ENCODE measurements at regions not wholly inside any gene's neighbourhood (a gene's known extent, or its start where the extent isn't known, plus 50 kb on each side); places are given as distances from the start of the nearest gene placed in this dataset.

DNA sequence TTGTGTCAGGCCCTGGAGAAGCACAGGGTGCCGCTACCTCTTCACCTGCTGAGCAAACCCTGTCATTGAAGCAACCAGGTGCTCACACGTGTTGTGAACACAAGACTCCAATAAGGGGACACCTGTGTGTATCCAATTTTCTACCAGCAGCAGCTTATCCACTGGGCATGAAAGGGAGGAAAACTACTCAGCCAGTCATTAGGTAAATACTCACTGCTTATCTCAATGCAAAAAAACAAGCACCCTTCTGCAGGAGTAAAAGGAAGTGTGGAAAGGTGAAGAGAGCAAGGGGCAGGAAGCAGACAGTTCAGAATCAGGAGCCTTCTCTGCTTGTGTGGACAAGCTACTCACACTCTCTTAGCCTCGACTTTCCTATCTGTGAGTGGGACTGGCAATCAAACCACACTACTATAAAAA lies 148.9 kb downstream of the ETS2 start:
- ATAC-seq: peak; percentile 68
- H3K27ac ChIP-seq: no peak overlapping the region

DNA sequence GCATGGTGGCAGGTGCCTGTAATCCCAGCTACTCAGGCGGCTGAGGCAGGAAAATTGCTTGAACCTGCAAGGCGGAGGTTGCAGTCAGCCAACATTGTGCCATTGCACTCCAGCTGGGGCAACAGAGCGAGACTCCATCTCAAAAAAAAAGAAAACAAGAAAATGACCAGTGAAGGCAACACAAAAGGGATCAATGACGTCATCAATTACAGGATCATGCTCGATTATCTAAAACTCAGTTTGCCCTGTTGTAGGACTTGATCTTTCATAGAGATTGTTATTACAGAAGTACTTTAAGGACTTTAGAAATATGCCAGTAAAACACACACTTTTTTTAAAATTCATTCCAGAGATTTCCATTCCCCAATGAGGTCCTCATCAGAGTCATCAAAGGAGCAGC lies 147.8 kb downstream of the ETS2 start:
- H3K4me1 ChIP-seq: peaks cover 14 to 24% of the 10 kb centered on the region in 2 donors
- TF ChIP-seq, protein P1, sequence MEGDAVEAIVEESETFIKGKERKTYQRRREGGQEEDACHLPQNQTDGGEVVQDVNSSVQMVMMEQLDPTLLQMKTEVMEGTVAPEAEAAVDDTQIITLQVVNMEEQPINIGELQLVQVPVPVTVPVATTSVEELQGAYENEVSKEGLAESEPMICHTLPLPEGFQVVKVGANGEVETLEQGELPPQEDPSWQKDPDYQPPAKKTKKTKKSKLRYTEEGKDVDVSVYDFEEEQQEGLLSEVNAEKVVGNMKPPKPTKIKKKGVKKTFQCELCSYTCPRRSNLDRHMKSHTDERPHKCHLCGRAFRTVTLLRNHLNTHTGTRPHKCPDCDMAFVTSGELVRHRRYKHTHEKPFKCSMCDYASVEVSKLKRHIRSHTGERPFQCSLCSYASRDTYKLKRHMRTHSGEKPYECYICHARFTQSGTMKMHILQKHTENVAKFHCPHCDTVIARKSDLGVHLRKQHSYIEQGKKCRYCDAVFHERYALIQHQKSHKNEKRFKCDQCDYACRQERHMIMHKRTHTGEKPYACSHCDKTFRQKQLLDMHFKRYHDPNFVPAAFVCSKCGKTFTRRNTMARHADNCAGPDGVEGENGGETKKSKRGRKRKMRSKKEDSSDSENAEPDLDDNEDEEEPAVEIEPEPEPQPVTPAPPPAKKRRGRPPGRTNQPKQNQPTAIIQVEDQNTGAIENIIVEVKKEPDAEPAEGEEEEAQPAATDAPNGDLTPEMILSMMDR (IDR thresholded peaks at IDR 0.05): no peak
- no peak for ATAC-seq
- H3K4me3 ChIP-seq: no peak overlapping the region
- H3K36me3 ChIP-seq: no peaks in the 10 kb centered on the region
- no peak overlapping the region for H3K27ac ChIP-seq
- intact Hi-C loops (cut with DNase I): no loop called here
- H3K27me3 ChIP-seq: no peaks in the 10 kb centered on the region
- no peak for DNase-seq
- H3K9me3 ChIP-seq: peaks cover 0 to 10% of the 10 kb centered on the region in 2 donors

More for the DNA sequence above, 148.9 kb downstream of the ETS2 start:
- TF ChIP-seq, protein P1 (IDR thresholded peaks at IDR 0.05): no peak
- H3K4me3 ChIP-seq: no peak overlapping the region
- no peaks in the 10 kb centered on the region for H3K36me3 ChIP-seq
- intact Hi-C loops (cut with DNase I): no loop called here
- no peaks in the 10 kb centered on the region for H3K27me3 ChIP-seq
- peaks cover 20 to 34% of the 10 kb centered on the region in 2 donors for H3K4me1 ChIP-seq
- H3K9me3 ChIP-seq: peaks cover 0 to 7% of the 10 kb centered on the region in 2 donors
- DNase-seq: peak in 2 of 4 donors; percentile 49 to 64

DNA sequence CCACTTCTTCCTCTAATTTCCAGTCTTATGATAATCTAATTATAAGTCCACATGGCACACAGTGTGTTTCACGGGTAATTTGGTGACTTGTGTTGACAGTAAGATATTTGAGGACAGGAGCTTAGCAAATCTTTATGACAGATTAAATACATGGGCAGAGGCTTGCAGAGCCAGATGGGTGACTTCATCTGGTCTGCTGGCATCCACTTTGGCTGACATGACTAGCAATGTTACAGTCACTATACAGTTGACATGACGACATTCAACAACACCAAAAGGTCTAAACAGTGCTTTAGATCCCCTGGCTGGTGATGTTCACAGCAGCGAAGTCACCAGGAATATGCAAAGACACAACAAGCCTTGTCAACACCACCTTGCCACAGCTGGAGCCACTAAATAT lies 147.2 kb downstream of the ETS2 start:
- Histone ChIP-seq H3K27me3 (no peaks in the 10 kb centered on the region), H3K9me3 (peaks cover 0 to 10% of the 10 kb centered on the region in 2 donors), H3K4me1 (peaks cover 12 to 18% of the 10 kb centered on the region in 2 donors), H3K27ac (no peak overlapping the region), H3K4me3 (no peak overlapping the region), H3K36me3 (no peaks in the 10 kb centered on the region)
- ATAC-seq (no peak), DNase-seq (no peak)
- TF ChIP-seq, protein P1 (IDR thresholded peaks at IDR 0.05): no peak
- intact Hi-C loops (cut with DNase I): no loop called here

DNA sequence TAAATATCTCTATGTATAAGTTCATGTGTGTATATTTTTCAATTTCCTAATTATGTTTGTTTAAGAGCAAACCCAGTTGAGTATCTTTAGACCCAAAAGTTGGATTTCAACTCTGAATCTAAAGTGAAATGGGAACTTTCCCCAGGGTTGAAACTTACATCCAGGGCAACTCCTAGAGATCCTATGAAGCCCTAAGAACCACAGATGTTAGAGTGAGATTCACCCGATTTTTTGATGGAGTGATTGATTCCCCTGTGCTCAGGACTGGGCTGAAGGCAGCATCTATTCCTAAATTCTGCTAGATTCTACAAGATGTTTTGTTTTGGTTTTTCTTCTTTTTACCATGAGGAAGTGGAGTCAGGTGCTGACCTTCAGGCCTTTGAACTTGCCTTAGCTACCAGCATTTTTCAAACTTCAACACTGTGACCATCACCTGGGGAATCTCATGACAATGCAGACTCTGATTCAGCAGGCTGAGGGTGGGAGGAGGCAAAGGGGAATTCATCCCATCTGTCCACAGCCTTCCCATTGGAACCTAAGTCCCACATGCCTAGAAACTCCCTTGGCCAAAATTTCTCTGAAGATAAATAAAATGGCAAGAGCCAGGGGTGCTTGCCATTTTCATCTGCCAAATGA lies 145.5 kb downstream of the ETS2 start:
- H3K27ac ChIP-seq: peak overlapping the region in 1 of 2 donors; percentile 11
- no peak for DNase-seq
- intact Hi-C loops (cut with DNase I): no loop called here

DNA sequence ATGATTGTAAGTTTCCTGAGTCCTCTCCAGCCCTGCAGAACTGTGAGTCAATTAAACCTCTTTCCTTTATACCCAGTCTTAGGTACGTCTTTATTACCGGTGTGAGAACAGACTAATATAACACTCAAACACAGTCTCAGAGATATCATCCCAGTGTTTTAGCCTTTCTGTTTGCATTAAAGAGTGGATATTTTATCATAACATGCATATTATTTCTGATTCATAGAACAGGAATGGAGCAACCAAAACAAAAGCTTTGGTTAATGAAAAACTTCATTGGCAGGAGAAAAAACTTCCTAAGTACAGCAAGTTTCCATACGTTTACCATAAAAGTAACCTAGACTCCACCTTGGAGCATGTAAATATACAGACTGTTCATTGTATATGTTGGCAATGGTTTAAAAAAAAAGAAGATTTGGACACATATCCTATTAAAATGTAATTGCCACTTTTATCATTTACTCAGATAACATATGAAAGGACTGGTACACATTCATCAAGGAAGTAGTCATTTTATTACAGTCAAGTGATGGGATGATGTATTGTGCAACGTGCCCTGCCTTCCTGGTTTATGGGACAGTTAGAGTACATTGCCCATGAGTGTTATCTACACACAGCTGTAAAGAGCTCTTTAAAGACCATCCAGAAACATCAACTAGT lies 144.8 kb downstream of the ETS2 start:
- intact Hi-C loops (cut with DNase I): no loop called here
- no peak for DNase-seq
- peak overlapping the region in 1 of 2 donors; percentile 11 for H3K27ac ChIP-seq
- peaks cover 0 to 8% of the 10 kb centered on the region in 2 donors for H3K4me1 ChIP-seq
- TF ChIP-seq, protein P1 (IDR thresholded peaks at IDR 0.05): no peak
- H3K27me3 ChIP-seq: no peaks in the 10 kb centered on the region
- H3K4me3 ChIP-seq: no peak overlapping the region
- ATAC-seq: no peak
- H3K36me3 ChIP-seq: no peaks in the 10 kb centered on the region
- H3K9me3 ChIP-seq: peaks cover 0 to 10% of the 10 kb centered on the region in 2 donors

More for the DNA sequence above, 145.5 kb downstream of the ETS2 start:
- H3K4me1 ChIP-seq: peaks cover 3 to 12% of the 10 kb centered on the region in 2 donors
- peaks cover 0 to 10% of the 10 kb centered on the region in 2 donors for H3K9me3 ChIP-seq
- TF ChIP-seq, protein P1 (IDR thresholded peaks at IDR 0.05): no peak
- H3K4me3 ChIP-seq: no peak overlapping the region
- no peaks in the 10 kb centered on the region for H3K27me3 ChIP-seq
- ATAC-seq: no peak
- H3K36me3 ChIP-seq: no peaks in the 10 kb centered on the region

Measured in left lung (tissue), 4 donors.